ENCODE measurements at regions not wholly inside any gene's neighbourhood (a gene's known extent, or its start where the extent isn't known, plus 50 kb on each side); places are given as distances from the start of the nearest gene placed in this dataset.

DNA sequence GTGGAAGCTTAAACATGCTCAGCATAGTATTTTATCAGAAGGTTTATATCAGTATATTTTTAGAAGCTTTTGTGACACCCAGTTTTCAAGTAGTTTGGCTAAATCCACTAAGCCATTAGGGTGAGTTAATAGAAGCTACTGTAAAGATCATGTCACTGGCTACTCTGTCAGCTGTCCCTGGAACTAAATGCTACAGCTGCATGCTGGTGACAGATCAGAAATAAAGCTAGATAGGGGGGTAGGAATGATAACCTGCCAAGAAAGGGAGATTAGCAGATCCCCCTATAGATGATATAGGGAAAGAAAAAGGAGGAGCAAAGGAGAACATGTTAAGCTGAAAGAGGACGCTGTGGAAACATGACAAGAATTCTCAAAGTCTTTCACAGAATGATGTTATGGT, 363.2 kb downstream of the QKI start (continued):
- TF ChIP-seq HDAC8 (tag; IDR thresholded peaks at IDR 0.05) (no peak), KLF6 (CRISPR knock-in tag; IDR thresholded peaks at IDR 0.05; ENCODE audit: borderline replicate concordance) (no peak), KLF16 (IDR thresholded peaks at IDR 0.05) (no peak), ZNF436 (CRISPR knock-in tag; IDR thresholded peaks at IDR 0.05) (no peak), HMGN3 (IDR thresholded peaks at IDR 0.05; ENCODE audit: borderline replicate concordance, extremely low read depth, insufficient read length, low read depth, low read length) (no peak), ADNP (tag; IDR thresholded peaks at IDR 0.05) (no peak), EZH2 (IDR thresholded peaks at IDR 0.05; ENCODE audit: borderline replicate concordance, low read depth, low read length) (no peak)
- TF ChIP-seq, protein P1, sequence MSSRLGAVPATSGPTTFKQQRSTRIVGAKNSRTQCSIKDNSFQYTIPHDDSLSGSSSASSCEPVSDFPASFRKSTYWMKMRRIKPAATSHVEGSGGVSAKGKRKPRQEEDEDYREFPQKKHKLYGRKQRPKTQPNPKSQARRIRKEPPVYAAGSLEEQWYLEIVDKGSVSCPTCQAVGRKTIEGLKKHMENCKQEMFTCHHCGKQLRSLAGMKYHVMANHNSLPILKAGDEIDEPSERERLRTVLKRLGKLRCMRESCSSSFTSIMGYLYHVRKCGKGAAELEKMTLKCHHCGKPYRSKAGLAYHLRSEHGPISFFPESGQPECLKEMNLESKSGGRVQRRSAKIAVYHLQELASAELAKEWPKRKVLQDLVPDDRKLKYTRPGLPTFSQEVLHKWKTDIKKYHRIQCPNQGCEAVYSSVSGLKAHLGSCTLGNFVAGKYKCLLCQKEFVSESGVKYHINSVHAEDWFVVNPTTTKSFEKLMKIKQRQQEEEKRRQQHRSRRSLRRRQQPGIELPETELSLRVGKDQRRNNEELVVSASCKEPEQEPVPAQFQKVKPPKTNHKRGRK (tag; IDR thresholded peaks at IDR 0.05) = 0 out of 2 replicates have a peak, but pooled peaks have one; percentile 25
- TF ChIP-seq, protein P2, sequence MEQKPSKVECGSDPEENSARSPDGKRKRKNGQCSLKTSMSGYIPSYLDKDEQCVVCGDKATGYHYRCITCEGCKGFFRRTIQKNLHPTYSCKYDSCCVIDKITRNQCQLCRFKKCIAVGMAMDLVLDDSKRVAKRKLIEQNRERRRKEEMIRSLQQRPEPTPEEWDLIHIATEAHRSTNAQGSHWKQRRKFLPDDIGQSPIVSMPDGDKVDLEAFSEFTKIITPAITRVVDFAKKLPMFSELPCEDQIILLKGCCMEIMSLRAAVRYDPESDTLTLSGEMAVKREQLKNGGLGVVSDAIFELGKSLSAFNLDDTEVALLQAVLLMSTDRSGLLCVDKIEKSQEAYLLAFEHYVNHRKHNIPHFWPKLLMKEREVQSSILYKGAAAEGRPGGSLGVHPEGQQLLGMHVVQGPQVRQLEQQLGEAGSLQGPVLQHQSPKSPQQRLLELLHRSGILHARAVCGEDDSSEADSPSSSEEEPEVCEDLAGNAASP (IDR thresholded peaks at IDR 0.05) = no peak

Data from K562 (cell line).